HepG2 (cell line): ENCODE measurements at regions not wholly inside any gene's neighbourhood (a gene's known extent, or its start where the extent isn't known, plus 50 kb on each side); places are given as distances from the start of the nearest gene placed in this dataset.

Experiments
- ATAC-seq: fragments of 200-7000 bp; cut with Tn5 transposase; 3 replicates; pipeline ENCODE4 v1.9.1; 2020; ENCODE audit warnings: mild to moderate bottlenecking, moderate library complexity
- BruUV-seq: library from RNA; stranded (reverse); fragments of 400-500 nt; replicated peaks from 2 replicates; lab custom pipeline; 2021; lab: Mats Ljungman, UMichigan
- CTCF ChIA-PET: fragments of 300-600 bp; formaldehyde crosslinking; extraction: SDS; loops from one replicate; lab custom pipeline; 2021; ENCODE audit warnings: low total read pairs, inconsistent platforms, low intra/inter-chr PET ratio; lab: Yijun Ruan, JAX
- POLR2A ChIA-PET: fragments of 350-600 bp; sonication (Branson Sonifier 250); formaldehyde crosslinking; loops from one replicate; lab custom pipeline; 2020; ENCODE audit warnings: antibody characterized with exemption, inconsistent platforms; lab: Yijun Ruan, JAX
- DNase-seq: peaks from one replicate; pipeline ENCODE4 v3.0.0-alpha.2; 2015; ENCODE audit warnings: low spot score
- FAIRE-seq: peaks from 3 replicates; lab custom pipeline; 2011; peaks lifted over from hg19 to GRCh38; lab: Jason Lieb, UNC
- H2AFZ ChIP-seq: one replicate; pipeline ENCODE4 v1.6.1; 2011; ENCODE audit warnings: low read length, inconsistent platforms
- H3K27ac ChIP-seq: fragments of 300-600 bp; 3 replicates; pipeline ENCODE4 v1.8.0; 2011; ENCODE audit warnings: mixed run types, mild to moderate bottlenecking, mixed read lengths, low read length, inconsistent platforms; ENCODE audit not compliant: insufficient read depth; ENCODE audit errors: extremely low read length
- H3K27me3 ChIP-seq, 2 experiments: fragments of 200-600 bp in 1 of 2; 2 replicates in 1 of 2; 3 replicates in 1 of 2; pipeline versions ENCODE4 v1.6.0 to v1.8.0; 2011; ENCODE audit warnings: low read length in 2 of 2, mild to moderate bottlenecking in 2 of 2, moderate library complexity in 2 of 2, inconsistent platforms in 1 of 2; ENCODE audit not compliant: insufficient read depth in 2 of 2, control insufficient read depth in 1 of 2
- H3K36me3 ChIP-seq, 2 experiments: fragments of 200-600 bp in 1 of 2; replicated peaks in 1 of 2; 2 replicates in 1 of 2; 3 replicates in 1 of 2; pipeline versions ENCODE4 v1.5.1 to v1.8.0; 2011; ENCODE audit warnings: low read length in 2 of 2, inconsistent platforms in 1 of 2; ENCODE audit not compliant: insufficient read depth in 2 of 2, control insufficient read depth in 1 of 2
- H3K4me1 ChIP-seq: 2 replicates; pipeline ENCODE4 v1.5.1; 2012; ENCODE audit warnings: low read length, inconsistent platforms; ENCODE audit not compliant: insufficient read depth
- H3K4me2 ChIP-seq: 2 replicates; pipeline ENCODE4 v1.6.0; 2011; ENCODE audit warnings: low read depth, low read length, inconsistent platforms
- H3K4me3 ChIP-seq, 3 experiments: fragments of 200-600 bp in 1 of 3; sonication (generic), shearing (Covaris generic) in 1 of 3; replicated peaks in 1 of 3; 2 replicates each; pipeline ENCODE4 v1.5.1; 2011 to 2016; ENCODE audit warnings: low read length in 3 of 3, inconsistent platforms in 2 of 3, low read depth in 2 of 3, mild to moderate bottlenecking in 2 of 3, control low read depth in 1 of 3, mixed read lengths in 1 of 3; ENCODE audit not compliant: insufficient read depth in 1 of 3
- H3K79me2 ChIP-seq: one replicate; pipeline ENCODE4 v1.6.1; 2011; ENCODE audit warnings: low read length, inconsistent platforms; ENCODE audit not compliant: insufficient read depth
- H3K9ac ChIP-seq: 2 replicates; pipeline ENCODE4 v1.6.0; 2011; ENCODE audit warnings: mild to moderate bottlenecking, low read depth, low read length, inconsistent platforms; ENCODE audit not compliant: insufficient read depth
- H3K9me3 ChIP-seq: 2 replicates; pipeline ENCODE4 v1.5.1; 2012; ENCODE audit warnings: mild to moderate bottlenecking, low read length
- H4K20me1 ChIP-seq: 2 replicates; pipeline ENCODE4 v1.6.0; 2011; ENCODE audit warnings: inconsistent platforms, mild to moderate bottlenecking, low read length, moderate library complexity; ENCODE audit not compliant: insufficient read depth
- ZNF543 ChIP-seq: sonication (generic); formaldehyde crosslinking; IDR thresholded peaks from 2 replicates; pipeline ENCODE4 v1.4.0; 2020; ENCODE audit warnings: mild to moderate bottlenecking, missing genetic modification reagents
- ZSCAN12 ChIP-seq: sonication (generic); formaldehyde crosslinking; IDR thresholded peaks from 2 replicates; pipeline ENCODE4 v1.9.0; 2021; ENCODE audit warnings: mild to moderate bottlenecking, missing genetic modification reagents
- WGBS: methylation state at CpG from one replicate; pipeline ENCODE4 v1.1.6; 2017; ENCODE audit warnings: low lambda C conversion rate; 5-methylcytosine and 5-hydroxymethylcytosine counted together
- in situ Hi-C: cut with HindIII; loops from 2 replicates; pipeline ENCODE4 v1.10.0; 2017; ENCODE audit warnings: low pct_unique_long_range_greater_than_20kb; ENCODE audit not compliant: extremely low pct_ligation_motif_present
- intact Hi-C: fragments of 100-400 bp; cut with micrococcal nuclease; formaldehyde crosslinking; loops from one replicate; pipeline ENCODE4 v1.10.0; 2022; ENCODE audit not compliant: unreplicated experiment
- TF ChIP-seq, protein P1 (sequence below): sonication (generic); formaldehyde crosslinking; IDR thresholded peaks from 2 replicates; pipeline ENCODE4 v1.5.1; 2020; ENCODE audit warnings: mild to moderate bottlenecking, missing genetic modification reagents, borderline replicate concordance

DNA sequence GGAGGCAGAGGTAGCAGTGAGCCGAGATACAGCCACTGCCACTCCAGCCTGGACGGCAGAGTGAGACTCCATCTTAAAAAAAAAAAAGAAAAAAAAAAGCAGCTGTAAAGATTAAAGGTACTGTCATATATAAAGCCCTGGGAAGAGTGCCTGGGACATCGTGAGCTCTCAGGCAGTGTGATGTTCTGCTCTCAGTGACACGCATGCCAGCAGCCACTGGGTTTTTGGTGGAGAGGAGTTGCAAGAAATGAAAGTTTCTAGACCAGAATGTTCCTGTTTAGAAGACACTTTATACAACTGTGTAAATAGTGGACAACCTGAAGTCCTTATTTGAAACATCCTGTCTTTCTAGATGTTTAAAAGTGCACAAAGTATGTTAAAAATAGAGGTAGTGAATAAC lies 213.2 kb downstream of the IRF8 start:
- DNase-seq (no peak), ATAC-seq (no peak), FAIRE-seq (no peak)
- no peak overlapping the region for H3K27ac ChIP-seq
- no peaks in the 10 kb centered on the region; a peak in 1 of 5 replicates for H3K27me3 ChIP-seq
- no peaks in the 10 kb centered on the region for H3K36me3 ChIP-seq
- no peak overlapping the region for H3K9ac ChIP-seq
- ChIA-PET POLR2A (no interaction called here), CTCF (no interaction called here)
- H3K4me2 ChIP-seq, result no peak overlapping the region
- no peak overlapping the region for H2AFZ ChIP-seq
- no peaks in the 10 kb centered on the region for H4K20me1 ChIP-seq
- H3K79me2 ChIP-seq, result no peaks in the 10 kb centered on the region
- no TSS peak for BruUV-seq
- 13% methylated on average over 4 of the region's 4 CpGs for WGBS
- TF ChIP-seq ZNF543 (CRISPR knock-in tag), result no peak
- TF ChIP-seq, protein P1, sequence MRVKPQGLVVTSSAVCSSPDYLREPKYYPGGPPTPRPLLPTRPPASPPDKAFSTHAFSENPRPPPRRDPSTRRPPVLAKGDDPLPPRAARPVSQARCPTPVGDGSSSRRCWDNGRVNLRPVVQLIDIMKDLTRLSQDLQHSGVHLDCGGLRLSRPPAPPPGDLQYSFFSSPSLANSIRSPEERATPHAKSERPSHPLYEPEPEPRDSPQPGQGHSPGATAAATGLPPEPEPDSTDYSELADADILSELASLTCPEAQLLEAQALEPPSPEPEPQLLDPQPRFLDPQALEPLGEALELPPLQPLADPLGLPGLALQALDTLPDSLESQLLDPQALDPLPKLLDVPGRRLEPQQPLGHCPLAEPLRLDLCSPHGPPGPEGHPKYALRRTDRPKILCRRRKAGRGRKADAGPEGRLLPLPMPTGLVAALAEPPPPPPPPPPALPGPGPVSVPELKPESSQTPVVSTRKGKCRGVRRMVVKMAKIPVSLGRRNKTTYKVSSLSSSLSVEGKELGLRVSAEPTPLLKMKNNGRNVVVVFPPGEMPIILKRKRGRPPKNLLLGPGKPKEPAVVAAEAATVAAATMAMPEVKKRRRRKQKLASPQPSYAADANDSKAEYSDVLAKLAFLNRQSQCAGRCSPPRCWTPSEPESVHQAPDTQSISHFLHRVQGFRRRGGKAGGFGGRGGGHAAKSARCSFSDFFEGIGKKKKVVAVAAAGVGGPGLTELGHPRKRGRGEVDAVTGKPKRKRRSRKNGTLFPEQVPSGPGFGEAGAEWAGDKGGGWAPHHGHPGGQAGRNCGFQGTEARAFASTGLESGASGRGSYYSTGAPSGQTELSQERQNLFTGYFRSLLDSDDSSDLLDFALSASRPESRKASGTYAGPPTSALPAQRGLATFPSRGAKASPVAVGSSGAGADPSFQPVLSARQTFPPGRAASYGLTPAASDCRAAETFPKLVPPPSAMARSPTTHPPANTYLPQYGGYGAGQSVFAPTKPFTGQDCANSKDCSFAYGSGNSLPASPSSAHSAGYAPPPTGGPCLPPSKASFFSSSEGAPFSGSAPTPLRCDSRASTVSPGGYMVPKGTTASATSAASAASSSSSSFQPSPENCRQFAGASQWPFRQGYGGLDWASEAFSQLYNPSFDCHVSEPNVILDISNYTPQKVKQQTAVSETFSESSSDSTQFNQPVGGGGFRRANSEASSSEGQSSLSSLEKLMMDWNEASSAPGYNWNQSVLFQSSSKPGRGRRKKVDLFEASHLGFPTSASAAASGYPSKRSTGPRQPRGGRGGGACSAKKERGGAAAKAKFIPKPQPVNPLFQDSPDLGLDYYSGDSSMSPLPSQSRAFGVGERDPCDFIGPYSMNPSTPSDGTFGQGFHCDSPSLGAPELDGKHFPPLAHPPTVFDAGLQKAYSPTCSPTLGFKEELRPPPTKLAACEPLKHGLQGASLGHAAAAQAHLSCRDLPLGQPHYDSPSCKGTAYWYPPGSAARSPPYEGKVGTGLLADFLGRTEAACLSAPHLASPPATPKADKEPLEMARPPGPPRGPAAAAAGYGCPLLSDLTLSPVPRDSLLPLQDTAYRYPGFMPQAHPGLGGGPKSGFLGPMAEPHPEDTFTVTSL (CRISPR knock-in tag), result no peak
- TF ChIP-seq ZSCAN12 (CRISPR knock-in tag), result no peak
- intact Hi-C loops, result no loop called here
- in situ Hi-C loops, result no loop called here
- H3K9me3 ChIP-seq, result peaks cover 9% of the 10 kb centered on the region
- no peaks in the 10 kb centered on the region for H3K4me1 ChIP-seq
- no peak overlapping the region for H3K4me3 ChIP-seq
